Right cardiac atrium (tissue), 5 donors: ENCODE measurements at regions not wholly inside any gene's neighbourhood (a gene's known extent, or its start where the extent isn't known, plus 50 kb on each side); places are given as distances from the start of the nearest gene placed in this dataset.
"Not testable (repeated sequence)": the region's sequence is repeated elsewhere in the genome, so short reads cannot be mapped to it uniquely, and the experiment has no call there.

ENCODE experiments used
- ATAC-seq, 2 donors: fragments of 200-7000 bp; cut with Tn5 transposase; one replicate each; pipeline versions ENCODE4 v1.8.0 to v1.9.1; 2020; ENCODE audit warnings: moderate library complexity in 2 of 2, mild to moderate bottlenecking in 1 of 2
- DNase-seq, 3 donors: peaks; one replicate each; pipeline ENCODE4 v3.0.0-alpha.2; 2020
- H3K27ac ChIP-seq: one replicate; pipeline ENCODE4 v1.5.1; 2013; ENCODE audit warnings: mild to moderate bottlenecking, low read length, control low read depth, moderate library complexity
- H3K27me3 ChIP-seq: one replicate; pipeline ENCODE4 v1.6.1; 2013; ENCODE audit not compliant: control insufficient read depth, insufficient read depth
- H3K4me1 ChIP-seq: one replicate; pipeline ENCODE4 v1.6.1; 2013; ENCODE audit warnings: low read length; ENCODE audit not compliant: control insufficient read depth, insufficient read depth
- H3K4me3 ChIP-seq: one replicate; pipeline ENCODE4 v1.5.1; 2013; ENCODE audit warnings: low read length, control low read depth
- H3K9me3 ChIP-seq: one replicate; pipeline ENCODE4 v1.6.1; 2013; ENCODE audit warnings: low read length; ENCODE audit not compliant: control insufficient read depth
- WGBS: extraction: QIAGEN DNeasy Blood & Tissue Kit; methylation state at CpG from one replicate; pipeline ENCODE4 v1.1.7; 2013; 5-methylcytosine and 5-hydroxymethylcytosine counted together
- intact Hi-C, 4 donors: fragments of 100-400 bp; cut with DNase I; formaldehyde crosslinking; loops; one replicate each; pipeline versions ENCODE4 v1.11.0 to v1.14.0; 2022 to 2023
- donor health status: healthy with polysubstance abuse.
- donor health status: DM: no; HTN: yes; CAD: no.
- donor health status: DM: no; HTN: no; CAD: no.
- donor health status: DM: no; HTN: yes; CAD: no; lungs with severe emphysema.
- donor health status: DM: yes; HTN: yes; CAD: no.

DNA sequence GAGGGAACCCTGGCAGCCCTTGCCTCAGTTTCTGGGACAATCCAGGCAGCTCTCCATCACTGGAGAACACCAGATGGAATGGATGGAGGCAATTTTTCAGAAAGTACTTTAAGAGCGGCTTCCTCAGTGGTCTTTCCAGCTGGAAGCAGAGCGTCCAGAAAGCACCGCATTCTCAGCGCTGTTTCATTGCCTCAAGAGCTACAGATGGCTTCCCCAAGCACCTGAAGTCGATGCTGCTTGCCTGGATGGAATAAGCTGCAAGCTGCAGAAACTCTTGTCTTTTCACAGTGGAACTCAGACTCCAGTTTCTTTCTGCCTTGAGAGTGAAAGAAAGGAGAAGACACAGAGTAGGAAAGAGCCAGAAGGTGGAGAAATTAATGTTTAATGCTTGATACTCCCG lies 766.9 kb downstream of the TDRD15 start:
- no peaks in the 10 kb centered on the region for H3K9me3 ChIP-seq
- H3K4me1 ChIP-seq = peaks cover 3% of the 10 kb centered on the region
- 82% methylated on average over 6 of the region's 6 CpGs for WGBS
- no peak for ATAC-seq
- DNase-seq = no peak
- intact Hi-C loops = no loop called here
- H3K27me3 ChIP-seq = no peaks in the 10 kb centered on the region
- no peak overlapping the region for H3K4me3 ChIP-seq
- no peak overlapping the region for H3K27ac ChIP-seq

DNA sequence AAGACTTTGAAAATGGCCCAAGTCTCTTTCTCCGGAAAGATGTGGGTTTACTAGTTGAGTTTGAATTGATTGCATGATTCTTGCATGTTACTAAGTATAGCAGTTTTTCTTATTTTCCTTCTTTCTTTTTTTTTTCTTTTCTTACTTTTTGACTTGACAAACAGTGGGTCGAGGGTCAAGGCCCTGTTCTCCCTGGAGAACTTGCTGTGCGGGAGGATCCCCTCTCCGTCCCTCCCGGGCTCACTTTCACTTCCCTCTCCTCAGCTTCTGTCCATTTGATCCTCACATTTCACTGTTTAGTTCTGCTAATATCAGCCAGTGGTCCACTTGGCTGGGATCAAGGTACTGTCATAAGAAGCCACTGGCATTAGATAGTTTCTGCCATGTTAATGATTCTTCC lies 767.4 kb downstream of the TDRD15 start:
- Histone ChIP-seq H3K4me1 (peaks cover 3% of the 10 kb centered on the region), H3K9me3 (no peaks in the 10 kb centered on the region), H3K27me3 (no peaks in the 10 kb centered on the region), H3K27ac (no peak overlapping the region), H3K4me3 (no peak overlapping the region)
- WGBS = 62% methylated on average over 5 of the region's 5 CpGs
- intact Hi-C loops = no loop called here
- peak in 1 of 3 donors; percentile 37 for DNase-seq
- ATAC-seq = no peak

DNA sequence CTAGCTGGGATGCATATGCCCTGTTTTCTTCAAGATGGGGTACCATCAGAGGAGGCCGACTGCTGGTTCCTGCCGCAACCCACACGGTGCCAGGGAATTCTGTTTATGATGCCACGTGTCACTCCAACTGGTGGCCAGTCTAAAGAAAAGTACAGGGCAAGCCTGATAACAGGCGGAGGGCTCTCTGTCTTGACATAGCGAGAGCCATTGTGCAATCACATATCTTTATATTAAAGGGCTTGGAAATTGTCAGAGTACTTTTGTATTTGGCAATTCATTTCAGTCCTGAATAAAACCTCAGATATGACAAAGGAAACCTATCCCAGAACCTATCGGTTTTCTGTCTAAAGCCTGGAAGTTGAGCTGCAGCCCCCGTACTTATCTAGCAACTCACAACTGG lies 768.4 kb downstream of the TDRD15 start:
- no peak for ATAC-seq
- DNase-seq = no peak
- WGBS = 48% methylated on average over 8 of the region's 8 CpGs
- H3K4me3 ChIP-seq = no peak overlapping the region
- intact Hi-C loops = no loop called here
- peaks cover 3% of the 10 kb centered on the region for H3K4me1 ChIP-seq
- H3K9me3 ChIP-seq = no peaks in the 10 kb centered on the region
- no peak overlapping the region for H3K27ac ChIP-seq
- no peaks in the 10 kb centered on the region for H3K27me3 ChIP-seq

DNA sequence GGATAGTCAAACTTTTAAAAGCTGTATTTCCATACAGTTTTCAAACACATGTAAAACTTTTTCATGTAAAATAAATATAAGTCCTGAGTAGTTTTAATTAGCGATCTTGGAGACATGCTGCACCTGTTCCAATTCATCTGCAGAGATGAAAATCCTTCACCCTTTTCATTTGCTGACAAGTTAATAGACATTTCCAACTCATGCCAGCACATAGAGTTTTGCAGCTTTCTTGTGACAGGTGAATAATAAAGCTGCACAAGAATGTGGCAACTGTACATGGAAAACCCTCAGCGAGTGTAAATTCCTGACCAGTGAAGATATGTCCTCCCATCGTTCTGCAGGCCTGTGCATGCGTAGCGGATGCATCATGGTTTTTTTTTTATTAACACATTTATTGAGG lies 771.4 kb downstream of the TDRD15 start:
- Histone ChIP-seq H3K4me3 (no peak overlapping the region), H3K4me1 (peaks cover 3% of the 10 kb centered on the region), H3K27me3 (no peaks in the 10 kb centered on the region), H3K27ac (no peak overlapping the region), H3K9me3 (no peaks in the 10 kb centered on the region)
- 85% methylated on average over 5 of the region's 5 CpGs for WGBS
- DNase-seq (no peak), ATAC-seq (no peak)
- intact Hi-C loops = no loop called here

DNA sequence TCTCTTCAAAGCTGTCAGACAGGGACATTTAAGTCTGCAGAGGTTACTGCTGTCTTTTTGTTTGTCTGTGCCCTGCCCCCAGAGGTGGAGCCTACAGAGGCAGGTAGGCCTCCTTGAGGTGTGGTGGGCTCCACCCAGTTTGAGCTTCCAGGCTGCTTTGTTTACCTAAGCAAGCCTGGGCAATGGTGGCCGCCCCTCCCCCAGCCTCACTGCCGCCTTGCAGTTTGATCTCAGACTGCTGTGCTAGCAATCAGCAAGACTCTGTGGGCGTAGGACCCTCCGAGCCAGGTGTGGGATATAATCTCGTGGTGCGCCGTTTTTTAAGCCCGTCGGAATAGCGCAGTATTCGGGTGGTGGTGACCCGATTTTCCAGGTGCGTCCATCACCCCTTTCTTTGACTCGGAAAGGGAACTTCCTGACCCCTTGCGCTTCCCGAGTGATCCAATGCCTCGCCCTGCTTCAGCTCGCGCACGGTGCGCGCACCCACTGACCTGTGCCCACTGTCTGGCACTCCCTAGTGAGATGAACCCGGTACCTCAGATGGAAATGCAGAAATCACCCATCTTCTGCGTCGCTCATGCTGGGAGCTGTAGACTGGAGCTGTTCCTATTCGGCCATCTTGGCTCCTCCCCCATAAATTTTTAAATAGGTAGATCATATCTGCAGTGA lies 785.1 kb downstream of the TDRD15 start:
- ATAC-seq, H3K27me3 ChIP-seq, intact Hi-C loops, H3K27ac ChIP-seq, H3K4me3 ChIP-seq, H3K4me1 ChIP-seq, H3K9me3 ChIP-seq: not testable (repeated sequence)
- peak in 1 of 3 donors; percentile 30 for DNase-seq
- WGBS = 93% methylated on average over 25 of the region's 26 CpGs

DNA sequence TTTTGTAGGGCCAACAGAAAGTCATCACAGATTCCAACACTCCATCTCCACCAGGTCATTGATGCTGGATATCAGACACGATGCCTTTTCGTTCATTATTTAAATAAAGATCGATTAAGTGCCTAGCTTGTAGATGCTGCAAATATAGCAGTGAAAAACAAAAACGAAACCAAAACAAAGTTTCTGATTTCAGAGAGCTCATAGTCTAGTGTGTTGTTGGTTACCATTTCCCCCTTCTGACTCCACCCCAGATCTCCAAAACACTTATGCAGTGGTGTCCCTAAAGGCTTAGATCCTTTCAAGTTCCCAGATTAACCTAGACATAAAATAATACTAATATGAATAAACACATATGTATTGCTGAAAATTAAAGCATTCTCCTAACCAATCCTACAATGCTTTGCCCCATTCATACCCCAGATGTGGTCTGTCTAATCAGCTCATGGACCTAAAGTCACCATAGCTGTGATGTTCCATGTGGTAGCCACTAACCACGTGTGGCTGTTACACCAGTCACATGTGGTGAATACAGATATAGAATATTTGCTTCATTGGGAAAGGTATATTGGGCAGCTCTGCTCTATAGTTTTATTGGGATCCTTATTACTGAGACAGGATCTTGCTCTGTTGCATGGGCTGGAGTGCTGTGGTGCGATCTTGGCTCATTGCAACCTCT lies 787.2 kb downstream of the TDRD15 start:
- no peak overlapping the region for H3K4me3 ChIP-seq
- no peaks in the 10 kb centered on the region for H3K4me1 ChIP-seq
- no peaks in the 10 kb centered on the region for H3K9me3 ChIP-seq
- WGBS = 83% methylated on average over 6 of the region's 6 CpGs
- H3K27ac ChIP-seq = no peak overlapping the region
- DNase-seq = no peak
- intact Hi-C loops = no loop called here
- H3K27me3 ChIP-seq = no peaks in the 10 kb centered on the region
- no peak for ATAC-seq

DNA sequence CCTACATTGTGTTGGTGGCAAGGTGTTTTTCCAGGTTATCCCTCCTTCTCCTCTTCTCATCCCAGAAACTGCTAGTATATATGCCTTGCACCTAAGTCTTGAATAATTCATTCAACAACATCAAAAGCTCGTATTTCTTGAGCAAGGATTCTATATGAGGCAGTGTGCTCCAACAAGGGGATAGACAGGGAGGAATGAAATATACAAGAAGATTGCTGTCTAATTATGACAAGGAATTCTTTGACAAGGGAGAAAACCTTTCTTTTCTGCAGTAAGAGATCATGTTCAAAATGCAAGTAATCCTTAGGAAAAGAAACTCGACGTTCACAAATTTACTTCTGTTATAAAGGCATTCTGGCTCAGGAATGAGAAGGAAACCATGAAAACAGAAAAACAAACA lies 788.6 kb downstream of the TDRD15 start:
- intact Hi-C loops = no loop called here
- 76% methylated on average over 3 of the region's 3 CpGs for WGBS

DNA sequence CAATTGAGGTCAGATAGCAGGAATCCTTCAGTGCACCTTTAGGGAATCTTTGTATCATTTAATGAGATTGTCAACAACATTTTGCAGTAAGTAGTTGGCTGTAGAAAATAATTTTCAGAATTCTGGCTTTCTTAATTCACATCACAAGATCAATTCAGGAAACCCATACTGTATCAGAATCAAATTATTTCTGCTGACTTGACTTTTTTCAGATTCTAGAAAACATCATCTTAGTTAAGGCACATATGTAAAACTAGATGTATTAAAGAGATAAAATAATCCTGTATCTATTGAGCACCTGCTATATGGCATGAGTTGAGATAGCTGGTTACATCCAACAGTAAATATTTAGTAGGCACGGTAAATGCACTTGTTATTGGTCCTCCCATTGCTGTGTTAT lies 791.4 kb downstream of the TDRD15 start:
- Histone ChIP-seq H3K27me3 (no peaks in the 10 kb centered on the region), H3K27ac (no peak overlapping the region), H3K9me3 (no peaks in the 10 kb centered on the region), H3K4me3 (no peak overlapping the region), H3K4me1 (no peaks in the 10 kb centered on the region)
- intact Hi-C loops = no loop called here
- no peak for DNase-seq
- no peak for ATAC-seq
- 91% methylated on average over 1 of the region's 1 CpG for WGBS

More for the DNA sequence above, 788.6 kb downstream of the TDRD15 start:
- no peak for DNase-seq
- H3K27me3 ChIP-seq = no peaks in the 10 kb centered on the region
- H3K27ac ChIP-seq = no peak overlapping the region
- H3K9me3 ChIP-seq = no peaks in the 10 kb centered on the region
- no peak for ATAC-seq
- no peaks in the 10 kb centered on the region for H3K4me1 ChIP-seq
- no peak overlapping the region for H3K4me3 ChIP-seq

DNA sequence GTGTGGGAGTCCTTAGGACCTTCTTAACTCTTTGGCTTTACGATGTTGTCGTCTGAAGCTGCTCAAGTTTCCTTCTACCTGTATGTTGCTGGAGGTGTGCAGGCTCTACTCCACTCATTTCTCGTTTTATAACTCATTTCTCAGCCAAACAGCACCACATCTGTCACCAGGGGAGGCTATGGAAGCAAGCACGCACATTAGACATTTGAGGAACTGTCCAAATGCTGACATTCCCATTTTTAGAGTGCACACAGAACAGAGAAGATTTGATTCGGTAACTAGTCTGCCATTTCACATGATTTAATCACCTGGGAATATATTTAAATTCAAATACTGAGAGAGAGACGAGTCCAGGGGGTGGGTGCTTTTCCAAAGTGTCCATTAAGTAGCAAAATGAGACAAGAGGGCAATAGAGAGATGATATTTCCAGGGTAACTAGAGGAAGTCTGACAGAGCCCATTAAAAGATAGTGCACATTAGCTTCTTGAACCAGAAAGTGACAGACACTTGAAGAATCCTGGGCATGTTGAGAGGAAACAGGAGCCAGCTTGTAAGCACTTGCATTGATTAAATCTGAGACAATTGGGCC lies 793.3 kb downstream of the TDRD15 start:
- WGBS = 36% methylated on average over 6 of the region's 6 CpGs
- Histone ChIP-seq H3K4me1 (no peaks in the 10 kb centered on the region), H3K9me3 (no peaks in the 10 kb centered on the region), H3K27me3 (no peaks in the 10 kb centered on the region), H3K27ac (no peak overlapping the region), H3K4me3 (no peak overlapping the region)
- DNase-seq (no peak), ATAC-seq (no peak)
- intact Hi-C loops = no loop called here

DNA sequence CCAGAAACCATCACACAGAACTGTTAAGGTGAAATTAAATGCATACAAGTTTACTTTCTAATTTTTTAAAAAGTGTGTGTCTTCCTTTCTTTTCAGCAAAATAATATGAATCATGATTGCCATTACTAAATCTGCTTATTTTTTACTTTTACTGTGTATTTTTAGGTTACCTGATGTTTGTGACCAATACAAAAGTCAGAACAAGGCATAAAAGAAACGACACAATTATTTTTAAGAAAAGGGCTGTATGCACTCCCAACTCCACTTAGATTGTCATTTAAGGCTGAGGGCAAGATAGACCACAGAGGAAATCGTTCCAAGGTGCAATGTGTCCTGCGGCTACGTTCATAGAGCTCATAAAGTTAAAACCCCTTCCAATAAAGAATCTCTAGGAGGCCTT lies 797.0 kb downstream of the TDRD15 start:
- Histone ChIP-seq H3K9me3 (no peaks in the 10 kb centered on the region), H3K4me3 (no peak overlapping the region), H3K4me1 (no peaks in the 10 kb centered on the region), H3K27me3 (no peaks in the 10 kb centered on the region), H3K27ac (no peak overlapping the region)
- 83% methylated on average over 4 of the region's 4 CpGs for WGBS
- no peak for DNase-seq
- ATAC-seq = no peak
- intact Hi-C loops = no loop called here

DNA sequence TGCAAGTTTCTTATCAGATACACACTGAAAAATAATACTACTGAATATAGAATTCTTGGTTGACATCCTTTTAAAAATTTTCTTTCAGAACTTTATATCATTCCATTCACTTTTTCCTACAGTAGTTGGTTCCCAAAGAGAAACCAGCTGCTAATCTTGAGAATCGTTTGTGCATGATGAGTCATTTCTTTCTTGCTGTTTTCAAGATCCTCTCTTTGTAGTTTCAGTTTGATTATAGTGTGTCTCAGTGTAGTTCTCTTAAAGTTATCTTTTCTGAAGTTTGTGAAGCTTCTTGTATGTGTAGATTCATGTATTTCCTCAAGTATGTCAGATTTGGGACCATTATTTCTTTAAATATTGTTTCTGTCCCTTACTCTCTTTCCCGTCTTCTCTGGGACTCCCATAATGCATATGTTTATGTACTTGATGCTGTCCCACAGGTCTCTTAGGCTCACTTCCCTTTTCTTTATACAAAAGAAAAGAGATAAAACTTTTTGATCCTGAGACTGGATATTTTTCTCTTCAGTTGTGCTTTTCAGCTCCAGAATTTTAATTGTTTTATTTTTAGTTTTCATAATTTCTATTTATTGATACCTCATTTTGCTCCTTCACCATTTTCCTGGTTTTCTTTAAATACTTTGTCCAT lies 801.0 kb downstream of the TDRD15 start:
- H3K27me3 ChIP-seq = no peaks in the 10 kb centered on the region
- WGBS = 66% methylated on average over 2 of the region's 2 CpGs
- intact Hi-C loops = no loop called here
- H3K4me3 ChIP-seq = no peak overlapping the region
- ATAC-seq = no peak
- no peaks in the 10 kb centered on the region for H3K9me3 ChIP-seq
- no peaks in the 10 kb centered on the region for H3K4me1 ChIP-seq
- no peak for DNase-seq
- H3K27ac ChIP-seq = no peak overlapping the region
